ENCODE measurements at regions not wholly inside any gene's neighbourhood (a gene's known extent, or its start where the extent isn't known, plus 50 kb on each side); places are given as distances from the start of the nearest gene placed in this dataset.

DNA sequence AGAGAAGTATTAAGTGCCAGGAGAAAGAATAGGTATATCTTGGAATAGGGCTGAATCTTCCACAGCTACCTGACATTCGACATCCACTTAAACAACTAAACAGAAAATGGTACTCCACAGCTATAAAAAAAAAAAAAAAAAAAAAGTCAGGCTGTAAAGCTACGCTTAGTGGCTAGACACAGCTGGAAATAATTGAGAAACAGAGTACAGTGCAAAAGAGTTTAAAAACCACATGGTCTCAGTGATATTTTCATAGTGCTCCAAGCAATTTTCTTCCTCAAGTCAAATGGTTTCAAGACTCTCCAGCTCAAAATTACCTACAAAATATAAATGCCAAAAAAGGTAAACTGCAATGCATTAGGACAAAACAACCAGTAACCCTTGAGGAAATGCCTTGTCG, 607.1 kb downstream of the KCNJ2 start:
- Histone ChIP-seq H3K4me1 (ENCODE audit: control insufficient read depth, insufficient read depth, low read length) (no peaks in the 10 kb centered on the region), H3K9me3 (ENCODE audit: control insufficient read depth, insufficient read depth, low read depth, low read length) (no peaks in the 10 kb centered on the region), H3K27me3 (ENCODE audit: control insufficient read depth, insufficient read depth, low read length) (no peaks in the 10 kb centered on the region), H3K36me3 (ENCODE audit: control insufficient read depth, insufficient read depth, low read length) (no peaks in the 10 kb centered on the region), H3K27ac (ENCODE audit: low read length) (no peak overlapping the region), H3K4me3 (ENCODE audit: low read depth in 2 of 2, low read length in 2 of 2) (no peak overlapping the region)
- intact Hi-C loops (cut with micrococcal nuclease; ENCODE audit: unreplicated experiment) (no loop called here), in situ Hi-C loops (cut with HindIII; ENCODE audit: low pct_unique_long_range_greater_than_20kb, low sequenced_read_pairs) (no loop called here)
- ChIA-PET POLR2A (no interaction called here), CTCF (interaction anchor here (0.6 kb wide), 1 partner anchor 1803 kb away, joined by 3 read pairs; no protein-coding TSS in a partner anchor)
- no peak for DNase-seq (ENCODE audit: low read depth, low spot score)
- no TSS peak for BruUV-seq (replicated peaks)
- no peak for TF ChIP-seq TCF7L2 (IDR thresholded peaks at IDR 0.05; ENCODE audit: low read depth, low read length)
- TF ChIP-seq, protein P1, sequence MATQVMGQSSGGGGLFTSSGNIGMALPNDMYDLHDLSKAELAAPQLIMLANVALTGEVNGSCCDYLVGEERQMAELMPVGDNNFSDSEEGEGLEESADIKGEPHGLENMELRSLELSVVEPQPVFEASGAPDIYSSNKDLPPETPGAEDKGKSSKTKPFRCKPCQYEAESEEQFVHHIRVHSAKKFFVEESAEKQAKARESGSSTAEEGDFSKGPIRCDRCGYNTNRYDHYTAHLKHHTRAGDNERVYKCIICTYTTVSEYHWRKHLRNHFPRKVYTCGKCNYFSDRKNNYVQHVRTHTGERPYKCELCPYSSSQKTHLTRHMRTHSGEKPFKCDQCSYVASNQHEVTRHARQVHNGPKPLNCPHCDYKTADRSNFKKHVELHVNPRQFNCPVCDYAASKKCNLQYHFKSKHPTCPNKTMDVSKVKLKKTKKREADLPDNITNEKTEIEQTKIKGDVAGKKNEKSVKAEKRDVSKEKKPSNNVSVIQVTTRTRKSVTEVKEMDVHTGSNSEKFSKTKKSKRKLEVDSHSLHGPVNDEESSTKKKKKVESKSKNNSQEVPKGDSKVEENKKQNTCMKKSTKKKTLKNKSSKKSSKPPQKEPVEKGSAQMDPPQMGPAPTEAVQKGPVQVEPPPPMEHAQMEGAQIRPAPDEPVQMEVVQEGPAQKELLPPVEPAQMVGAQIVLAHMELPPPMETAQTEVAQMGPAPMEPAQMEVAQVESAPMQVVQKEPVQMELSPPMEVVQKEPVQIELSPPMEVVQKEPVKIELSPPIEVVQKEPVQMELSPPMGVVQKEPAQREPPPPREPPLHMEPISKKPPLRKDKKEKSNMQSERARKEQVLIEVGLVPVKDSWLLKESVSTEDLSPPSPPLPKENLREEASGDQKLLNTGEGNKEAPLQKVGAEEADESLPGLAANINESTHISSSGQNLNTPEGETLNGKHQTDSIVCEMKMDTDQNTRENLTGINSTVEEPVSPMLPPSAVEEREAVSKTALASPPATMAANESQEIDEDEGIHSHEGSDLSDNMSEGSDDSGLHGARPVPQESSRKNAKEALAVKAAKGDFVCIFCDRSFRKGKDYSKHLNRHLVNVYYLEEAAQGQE (IDR thresholded peaks at IDR 0.05; ENCODE audit: insufficient read depth in 1 of 2, low read depth in 2 of 2, low read length in 1 of 2), result no peak
- no peak for TF ChIP-seq POLR2AphosphoS5 (IDR thresholded peaks at IDR 0.05; ENCODE audit: low read depth, low read length)
- TF ChIP-seq, protein P2, sequence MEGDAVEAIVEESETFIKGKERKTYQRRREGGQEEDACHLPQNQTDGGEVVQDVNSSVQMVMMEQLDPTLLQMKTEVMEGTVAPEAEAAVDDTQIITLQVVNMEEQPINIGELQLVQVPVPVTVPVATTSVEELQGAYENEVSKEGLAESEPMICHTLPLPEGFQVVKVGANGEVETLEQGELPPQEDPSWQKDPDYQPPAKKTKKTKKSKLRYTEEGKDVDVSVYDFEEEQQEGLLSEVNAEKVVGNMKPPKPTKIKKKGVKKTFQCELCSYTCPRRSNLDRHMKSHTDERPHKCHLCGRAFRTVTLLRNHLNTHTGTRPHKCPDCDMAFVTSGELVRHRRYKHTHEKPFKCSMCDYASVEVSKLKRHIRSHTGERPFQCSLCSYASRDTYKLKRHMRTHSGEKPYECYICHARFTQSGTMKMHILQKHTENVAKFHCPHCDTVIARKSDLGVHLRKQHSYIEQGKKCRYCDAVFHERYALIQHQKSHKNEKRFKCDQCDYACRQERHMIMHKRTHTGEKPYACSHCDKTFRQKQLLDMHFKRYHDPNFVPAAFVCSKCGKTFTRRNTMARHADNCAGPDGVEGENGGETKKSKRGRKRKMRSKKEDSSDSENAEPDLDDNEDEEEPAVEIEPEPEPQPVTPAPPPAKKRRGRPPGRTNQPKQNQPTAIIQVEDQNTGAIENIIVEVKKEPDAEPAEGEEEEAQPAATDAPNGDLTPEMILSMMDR (IDR thresholded peaks at IDR 0.05), result no peak
- no peak for TF ChIP-seq SIN3A (IDR thresholded peaks at IDR 0.05; ENCODE audit: borderline replicate concordance, insufficient read depth, low read depth, low read length)
- ATAC-seq, result no peak

DNA sequence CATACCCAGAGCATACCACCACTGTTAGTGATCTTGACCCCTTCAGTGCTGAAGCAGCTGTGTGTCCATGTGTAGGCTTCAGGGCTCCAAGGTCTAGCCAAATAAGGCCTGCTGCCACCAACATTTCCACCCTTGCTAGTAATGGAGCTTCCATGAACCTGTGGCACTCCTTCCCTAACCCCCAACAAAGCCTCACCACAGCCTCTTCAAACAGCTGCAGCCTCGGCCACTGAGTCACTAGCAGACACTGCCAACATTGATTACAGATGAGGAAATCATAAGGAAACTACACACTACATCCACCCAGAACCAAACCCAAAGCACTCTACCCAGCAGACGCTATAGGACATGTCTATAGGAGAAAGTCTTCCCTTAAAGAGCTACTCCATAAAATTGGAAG, 610.7 kb downstream of the KCNJ2 start:
- POLR2A ChIA-PET, result no interaction called here
- no peak for TF ChIP-seq SIN3A (IDR thresholded peaks at IDR 0.05; ENCODE audit: borderline replicate concordance, insufficient read depth, low read depth, low read length)
- no peak for TF ChIP-seq TCF7L2 (IDR thresholded peaks at IDR 0.05; ENCODE audit: low read depth, low read length)
- TF ChIP-seq, protein P2 (IDR thresholded peaks at IDR 0.05), result no peak
- TF ChIP-seq, protein P1 (IDR thresholded peaks at IDR 0.05; ENCODE audit: insufficient read depth in 1 of 2, low read depth in 2 of 2, low read length in 1 of 2), result no peak
- TF ChIP-seq POLR2AphosphoS5 (IDR thresholded peaks at IDR 0.05; ENCODE audit: low read depth, low read length), result no peak

More for the DNA sequence above, 610.7 kb downstream of the KCNJ2 start:
- CTCF ChIA-PET, result no interaction called here
- no peaks in the 10 kb centered on the region for H3K36me3 ChIP-seq (ENCODE audit: control insufficient read depth, insufficient read depth, low read length)
- DNase-seq (ENCODE audit: low read depth, low spot score) (no peak), ATAC-seq (no peak)
- no peaks in the 10 kb centered on the region for H3K4me1 ChIP-seq (ENCODE audit: control insufficient read depth, insufficient read depth, low read length)
- H3K4me3 ChIP-seq (ENCODE audit: low read depth in 2 of 2, low read length in 2 of 2), result no peak overlapping the region
- no peaks in the 10 kb centered on the region for H3K9me3 ChIP-seq (ENCODE audit: control insufficient read depth, insufficient read depth, low read depth, low read length)
- no TSS peak for BruUV-seq (replicated peaks)
- no peaks in the 10 kb centered on the region for H3K27me3 ChIP-seq (ENCODE audit: control insufficient read depth, insufficient read depth, low read length)
- in situ Hi-C loops (cut with HindIII; ENCODE audit: low pct_unique_long_range_greater_than_20kb, low sequenced_read_pairs), result no loop called here
- H3K27ac ChIP-seq (ENCODE audit: low read length), result no peak overlapping the region
- intact Hi-C loops (cut with micrococcal nuclease; ENCODE audit: unreplicated experiment), result no loop called here

Data from Panc1 (cell line).